Left lobe of liver (tissue), 2 donors: ENCODE measurements at regions not wholly inside any gene's neighbourhood (a gene's known extent, or its start where the extent isn't known, plus 50 kb on each side); places are given as distances from the start of the nearest gene placed in this dataset.

Experiments used
- ATAC-seq: fragments of 200-7000 bp; cut with Tn5 transposase; one replicate; pipeline ENCODE4 v1.9.1; 2020; ENCODE audit warnings: mild to moderate bottlenecking, moderate library complexity
- DNase-seq: peaks from one replicate; pipeline ENCODE4 v3.0.0-alpha.2; 2020; ENCODE audit warnings: low spot score
- donor health status: DM: no; HTN: no; CAD: no; lungs with moderate emphysema.
- donor health status: DM: no; HTN: yes; CAD: no.

DNA sequence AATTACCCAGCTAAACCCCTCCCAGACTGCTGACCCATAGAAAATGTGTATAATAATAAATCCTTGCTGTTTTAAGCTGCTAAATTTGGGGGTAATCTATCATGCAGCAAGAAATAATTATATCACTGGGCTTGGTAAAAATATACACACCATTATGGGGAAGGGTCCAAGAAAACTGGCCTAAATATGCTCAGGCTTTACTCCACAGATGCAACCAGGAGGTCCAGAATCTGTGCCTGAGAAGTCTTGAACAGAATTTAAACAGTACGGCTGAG is 102.5 kb upstream of the SLC44A1 start:
- DNase-seq (no peak), ATAC-seq (no peak)

DNA sequence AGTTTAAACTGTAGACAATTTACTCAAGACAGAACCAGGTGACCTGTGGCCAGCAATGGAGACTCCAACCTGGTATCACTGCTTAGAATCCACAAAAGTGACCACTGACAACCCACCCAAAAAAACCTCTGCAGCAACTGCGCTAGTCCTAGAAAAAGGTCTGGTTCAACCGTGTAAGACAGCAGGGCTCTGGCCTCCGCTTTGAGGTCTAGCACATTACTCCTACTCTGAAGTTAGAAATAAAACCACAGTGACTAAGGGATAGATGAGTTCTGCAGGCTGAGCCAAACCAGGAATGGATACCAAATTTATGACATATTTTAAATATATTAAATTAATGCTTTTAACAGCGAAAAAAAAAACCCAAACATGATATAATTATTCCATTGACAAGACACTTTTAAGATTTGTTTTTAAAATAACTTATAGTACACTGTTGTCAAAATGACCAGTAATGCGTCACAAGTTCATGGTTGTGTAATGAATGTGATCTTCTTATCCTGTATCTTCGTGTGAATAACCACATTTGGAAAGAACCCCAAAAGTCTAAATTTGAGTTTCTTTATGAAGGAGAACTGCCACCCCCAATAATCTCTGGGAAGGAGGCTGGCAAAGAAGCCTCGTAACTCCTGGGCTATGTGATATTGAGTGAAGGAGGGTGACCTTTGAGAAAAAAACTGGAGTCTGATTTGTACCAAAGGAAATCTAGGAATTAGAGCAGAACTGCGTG is 101.9 kb upstream of the SLC44A1 start:
- ATAC-seq, result no peak
- DNase-seq, result no peak

GRCh38 chr9:105143136-105143430 is 101.4 kb upstream of the SLC44A1 start:
- DNase-seq (no peak), ATAC-seq (no peak)

DNA sequence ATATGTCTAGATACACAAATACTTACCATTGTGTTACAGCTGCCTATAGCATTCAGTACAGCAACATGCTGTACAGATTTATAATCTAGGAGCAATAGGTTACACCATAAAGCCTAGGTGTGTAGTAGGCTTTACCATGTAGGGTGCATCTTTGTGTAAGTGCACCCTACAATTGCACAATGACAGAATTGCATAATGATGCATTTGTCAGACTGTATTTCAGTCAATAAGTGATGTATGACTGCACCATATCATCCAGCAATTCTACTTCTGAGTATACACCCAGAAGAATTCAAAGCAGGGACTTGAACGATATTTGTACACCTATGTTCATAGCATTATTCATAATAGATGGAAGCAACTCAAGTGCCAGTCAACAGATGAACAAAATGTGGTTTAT is 100.4 kb upstream of the SLC44A1 start:
- ATAC-seq (no peak), DNase-seq (no peak)

GRCh38 chr9:105144841-105145240 is 99.6 kb upstream of the SLC44A1 start:
- ATAC-seq (no peak), DNase-seq (no peak)

GRCh38 chr9:105146677-105147076 is 97.8 kb upstream of the SLC44A1 start:
- ATAC-seq, result no peak
- DNase-seq, result no peak

GRCh38 chr9:105147110-105147871 is 97.2 kb upstream of the SLC44A1 start:
- ATAC-seq (no peak), DNase-seq (no peak)

- ATAC-seq (no peak), DNase-seq (no peak)
These were observed 96.0 kb upstream of the SLC44A1 start for GRCh38 chr9:105148328-105149006.

- DNase-seq, result no peak
- no peak for ATAC-seq
These were observed 93.3 kb upstream of the SLC44A1 start for GRCh38 chr9:105150991-105151685.

DNA sequence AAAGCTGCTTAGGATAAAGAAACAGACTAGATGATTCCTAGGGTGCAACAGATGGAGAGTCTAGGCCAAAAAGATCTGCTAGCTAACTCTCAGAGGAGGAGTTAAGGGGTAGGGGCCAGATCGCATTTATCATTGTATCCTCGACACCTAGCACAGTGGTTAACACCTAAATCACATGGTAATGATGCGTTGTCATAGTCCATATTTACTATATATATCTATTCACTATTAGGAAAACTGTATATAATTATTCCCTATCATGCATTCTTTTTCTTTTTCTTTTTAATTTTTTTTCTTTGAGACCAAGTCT is 92.8 kb upstream of the SLC44A1 start:
- no peak for DNase-seq
- ATAC-seq, result no peak

- ATAC-seq (peak; percentile 27), DNase-seq (no peak)
These were observed 89.7 kb upstream of the SLC44A1 start for GRCh38 chr9:105154723-105155191.

DNA sequence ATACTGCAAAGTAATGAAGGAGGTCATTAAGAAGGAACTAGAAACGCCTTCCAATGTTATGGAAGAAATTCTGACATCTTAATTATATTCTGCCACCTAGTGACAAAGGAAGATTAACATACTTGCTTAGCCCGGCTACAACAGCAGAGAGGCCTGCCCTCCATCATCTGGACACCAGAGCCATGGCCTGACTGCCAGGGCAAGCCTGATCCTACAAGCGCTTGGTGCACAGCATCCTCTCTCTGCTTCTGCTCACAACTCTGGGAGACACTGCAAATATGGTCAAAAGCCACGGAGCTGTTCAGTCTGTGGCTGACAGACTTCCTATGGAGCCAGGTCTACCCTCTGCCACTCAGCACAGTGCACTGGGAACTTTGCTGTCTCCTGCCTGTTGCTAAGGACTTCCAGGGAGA is 87.3 kb upstream of the SLC44A1 start:
- peak; percentile 60 for DNase-seq
- ATAC-seq, result peak; percentile 94

DNA sequence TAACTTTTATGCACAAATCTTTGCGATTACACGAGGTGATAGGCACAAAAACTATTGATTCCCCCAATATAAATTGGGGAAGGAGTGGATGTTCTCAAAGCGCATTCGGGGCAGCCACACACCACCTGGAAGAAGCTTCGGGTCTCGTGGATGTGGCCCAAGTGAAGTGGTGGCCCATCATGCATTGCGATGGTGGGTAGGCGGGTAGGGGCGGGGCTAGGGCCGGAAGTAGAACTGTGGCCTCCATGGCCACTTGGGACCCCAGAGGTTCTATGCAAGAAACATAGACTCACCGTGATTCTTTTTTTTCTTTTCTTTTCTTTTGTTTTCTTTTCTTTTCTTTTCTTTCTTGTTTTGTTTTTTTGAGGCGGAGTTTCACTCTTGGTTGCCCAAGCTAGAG is 86.4 kb upstream of the SLC44A1 start:
- ATAC-seq (no peak), DNase-seq (no peak)

DNA sequence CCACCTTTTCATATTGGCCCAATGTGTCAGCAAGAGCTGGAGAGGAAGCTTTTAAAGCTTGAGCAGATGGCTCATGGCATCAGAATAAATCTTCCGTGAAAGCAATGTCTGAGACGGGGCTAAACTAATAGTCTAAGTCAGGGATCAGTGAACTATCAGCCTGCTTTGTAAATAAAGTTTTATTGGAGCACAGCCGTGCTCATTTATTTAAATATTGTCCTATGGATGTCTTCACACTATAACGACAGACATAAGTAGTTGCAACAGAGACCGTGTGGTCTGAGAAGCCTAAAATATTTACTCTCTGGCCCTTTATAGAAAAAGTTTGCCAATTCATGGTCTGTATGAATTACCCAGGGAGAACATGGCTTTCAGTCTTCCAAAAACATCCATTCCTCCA is 85.6 kb upstream of the SLC44A1 start:
- no peak for DNase-seq
- ATAC-seq, result no peak

DNA sequence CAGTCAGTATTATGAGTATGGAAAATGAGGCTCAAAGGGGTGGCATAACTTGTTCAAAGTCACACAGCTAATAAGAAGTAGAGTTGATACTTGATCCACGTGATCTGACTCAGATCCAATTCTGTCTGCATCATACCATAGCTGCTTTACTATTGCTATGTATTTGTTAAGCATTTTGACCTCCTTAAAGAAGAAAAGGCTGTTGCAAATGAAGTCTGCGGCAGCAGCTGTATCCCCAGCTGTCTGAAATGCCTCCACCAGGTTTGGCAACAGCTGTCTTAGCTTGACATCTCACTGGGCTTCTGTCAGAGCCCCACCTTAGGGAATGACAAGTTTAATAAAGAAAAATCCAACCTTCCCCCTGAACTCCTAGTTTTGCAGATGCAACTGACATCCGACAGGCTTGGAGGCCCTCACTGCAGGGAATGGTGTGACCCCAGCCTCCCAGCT is 75.6 kb upstream of the SLC44A1 start:
- no peak for ATAC-seq

GRCh38 chr9:105171076-105171475 is 73.4 kb upstream of the SLC44A1 start:
- no peak for ATAC-seq
- no peak for DNase-seq

More for the DNA sequence above, 75.6 kb upstream of the SLC44A1 start:
- no peak for DNase-seq

DNA sequence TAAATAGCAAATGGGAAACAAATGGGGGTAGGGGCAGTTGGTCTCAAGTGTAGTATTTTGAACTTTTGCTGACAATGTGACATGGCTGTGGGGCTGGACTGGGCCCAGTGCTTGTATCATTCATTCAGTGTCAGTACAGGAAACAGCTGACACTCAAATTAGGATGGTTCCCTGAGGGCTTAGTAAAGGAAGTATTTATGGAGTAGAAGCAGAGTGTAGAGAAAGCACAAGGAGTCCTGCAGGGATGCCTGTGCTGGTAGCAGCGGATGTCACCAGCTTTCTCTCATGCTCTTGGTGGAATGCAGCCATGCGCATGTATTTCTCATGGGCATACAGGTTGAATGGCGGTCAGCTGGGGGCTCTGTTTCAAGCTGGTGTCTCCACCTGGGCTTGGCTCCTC is 72.9 kb upstream of the SLC44A1 start:
- DNase-seq (no peak), ATAC-seq (no peak)

DNA sequence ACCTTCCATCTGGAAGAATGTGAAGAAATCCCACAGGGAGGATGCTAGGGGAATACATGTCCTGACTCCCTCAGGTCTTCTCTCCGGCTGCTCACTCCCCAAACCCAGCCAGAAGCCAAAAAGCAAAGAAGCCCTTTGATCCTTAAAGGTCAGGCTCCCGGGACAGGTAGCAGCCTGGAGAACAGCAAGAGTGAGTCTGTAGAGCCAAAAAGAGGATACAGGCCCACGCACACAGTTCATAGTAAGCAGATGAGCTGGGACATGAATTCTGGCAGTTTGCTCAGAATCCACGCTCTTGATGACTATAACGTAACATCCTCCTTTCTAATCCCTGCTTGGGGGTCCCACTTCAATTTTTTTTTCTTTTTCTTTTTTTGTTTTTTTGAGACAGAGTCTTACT is 72.0 kb upstream of the SLC44A1 start:
- DNase-seq (no peak), ATAC-seq (peak; percentile 97)

DNA sequence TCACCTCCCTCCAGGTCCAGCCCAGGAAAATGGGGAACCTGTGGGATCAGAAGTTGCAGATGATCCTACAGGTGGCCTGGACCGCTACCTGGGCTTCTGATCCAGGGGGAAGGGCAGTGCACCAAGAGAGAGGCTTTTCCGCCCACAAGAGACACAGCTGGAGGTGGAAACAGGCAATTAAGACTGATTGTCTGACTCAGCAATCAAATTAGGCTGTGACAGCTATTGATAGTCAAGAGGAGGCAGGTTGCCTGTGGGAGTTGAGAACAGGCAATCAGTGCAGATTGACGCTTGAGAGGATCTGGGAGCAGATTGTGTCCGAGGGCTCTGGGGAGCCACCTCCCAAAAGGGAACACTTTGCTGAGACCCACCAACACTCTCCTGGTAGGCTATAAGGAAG is 71.1 kb upstream of the SLC44A1 start:
- DNase-seq (no peak), ATAC-seq (no peak)

GRCh38 chr9:105173826-105174225 is 70.6 kb upstream of the SLC44A1 start:
- ATAC-seq, result no peak
- DNase-seq, result no peak

- DNase-seq (no peak), ATAC-seq (no peak)
These were observed 68.3 kb upstream of the SLC44A1 start for GRCh38 chr9:105176194-105176593.

- ATAC-seq, result no peak
- DNase-seq, result no peak
These were observed 66.4 kb upstream of the SLC44A1 start for GRCh38 chr9:105178076-105178475.
